PC-9 (cell line): ENCODE measurements at regions not wholly inside any gene's neighbourhood (a gene's known extent, or its start where the extent isn't known, plus 50 kb on each side); places are given as distances from the start of the nearest gene placed in this dataset.

Experiments
- EZH2 ChIP-seq: fragments of 200-600 bp; sonication (generic); IDR thresholded peaks from 2 replicates; pipeline ENCODE4 v1.8.0; 2017; ENCODE audit warnings: antibody characterized with exemption, low read depth
- TF ChIP-seq, protein P1 (sequence below): fragments of 200-600 bp; sonication (generic); conservative IDR thresholded peaks from 2 replicates; pipeline ENCODE4 v1.6.1; 2017; ENCODE audit warnings: mixed run types, antibody characterized with exemption, mild to moderate bottlenecking, moderate library complexity

DNA sequence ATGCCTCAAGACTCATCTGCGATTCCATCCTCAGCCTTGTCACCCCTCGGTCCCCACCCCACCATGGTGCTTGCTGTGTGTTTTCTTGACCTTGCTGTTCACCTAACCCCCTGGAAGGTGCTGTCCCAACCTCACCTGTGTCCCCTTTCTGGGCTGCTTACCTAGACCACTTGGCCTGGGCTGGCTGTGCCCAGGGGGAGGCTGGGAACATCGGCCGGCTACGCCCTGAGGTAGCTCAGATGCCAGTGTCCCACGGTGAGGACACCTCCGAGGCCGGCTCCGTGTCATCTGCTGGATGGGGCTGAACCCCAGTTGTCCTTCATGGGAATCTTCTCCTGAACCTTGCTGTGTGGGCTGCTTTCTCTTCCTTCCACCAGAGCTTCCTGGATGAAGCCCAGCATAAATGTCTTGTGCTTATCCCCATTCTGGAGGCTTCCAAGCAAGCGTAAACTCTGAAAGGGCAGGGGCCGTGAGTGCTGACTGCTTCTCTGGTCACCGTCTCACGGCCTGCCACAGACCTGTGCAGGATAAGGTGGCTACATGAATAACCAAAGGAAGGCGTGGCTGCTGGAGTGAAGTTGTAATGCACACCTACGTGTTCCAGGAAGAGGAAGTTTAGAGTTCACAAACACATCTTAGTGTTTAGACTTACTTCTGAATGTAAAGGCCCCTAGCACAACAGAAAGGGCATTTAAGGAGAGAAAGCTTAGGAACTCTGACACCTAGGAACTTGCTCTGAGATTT is 724.3 kb downstream of the TBC1D22A start:
- TF ChIP-seq, protein P1, sequence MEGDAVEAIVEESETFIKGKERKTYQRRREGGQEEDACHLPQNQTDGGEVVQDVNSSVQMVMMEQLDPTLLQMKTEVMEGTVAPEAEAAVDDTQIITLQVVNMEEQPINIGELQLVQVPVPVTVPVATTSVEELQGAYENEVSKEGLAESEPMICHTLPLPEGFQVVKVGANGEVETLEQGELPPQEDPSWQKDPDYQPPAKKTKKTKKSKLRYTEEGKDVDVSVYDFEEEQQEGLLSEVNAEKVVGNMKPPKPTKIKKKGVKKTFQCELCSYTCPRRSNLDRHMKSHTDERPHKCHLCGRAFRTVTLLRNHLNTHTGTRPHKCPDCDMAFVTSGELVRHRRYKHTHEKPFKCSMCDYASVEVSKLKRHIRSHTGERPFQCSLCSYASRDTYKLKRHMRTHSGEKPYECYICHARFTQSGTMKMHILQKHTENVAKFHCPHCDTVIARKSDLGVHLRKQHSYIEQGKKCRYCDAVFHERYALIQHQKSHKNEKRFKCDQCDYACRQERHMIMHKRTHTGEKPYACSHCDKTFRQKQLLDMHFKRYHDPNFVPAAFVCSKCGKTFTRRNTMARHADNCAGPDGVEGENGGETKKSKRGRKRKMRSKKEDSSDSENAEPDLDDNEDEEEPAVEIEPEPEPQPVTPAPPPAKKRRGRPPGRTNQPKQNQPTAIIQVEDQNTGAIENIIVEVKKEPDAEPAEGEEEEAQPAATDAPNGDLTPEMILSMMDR = no peak
- no peak for TF ChIP-seq EZH2
